ENCODE measurements at regions not wholly inside any gene's neighbourhood (a gene's known extent, or its start where the extent isn't known, plus 50 kb on each side); places are given as distances from the start of the nearest gene placed in this dataset.

- Histone ChIP-seq H4K5ac (ENCODE audit: insufficient read length, low read depth, low read length) (no peak overlapping the region), H3K79me1 (ENCODE audit: low read depth, low read length) (no peaks in the 10 kb centered on the region), H3K23me2 (ENCODE audit: low read depth, low read length) (no peaks in the 10 kb centered on the region), H2BK20ac (ENCODE audit: low read length) (no peak overlapping the region), H3K4me3 (ENCODE audit: extremely low read depth in 1 of 4, insufficient read depth in 2 of 4, low read depth in 3 of 4, low read length in 4 of 4) (no peak overlapping the region), H3K23ac (ENCODE audit: insufficient read length) (no peak overlapping the region), H3K36me3 (ENCODE audit: control insufficient read depth in 2 of 4, insufficient read depth in 4 of 4, low read length in 3 of 4) (no peaks in the 10 kb centered on the region), H2BK15ac (ENCODE audit: low read length) (no peak overlapping the region), H3K56ac (replicated peaks; ENCODE audit: insufficient read length, low read depth, low read length) (no peak overlapping the region), H3K9ac (replicated peaks in 1 of 4; ENCODE audit: extremely low read depth in 1 of 4, low read depth in 3 of 4, low read length in 3 of 4) (no peak overlapping the region), H2AFZ (ENCODE audit: low read length) (no peak overlapping the region), H3K27me3 (replicated peaks in 1 of 4; ENCODE audit: control insufficient read depth in 3 of 4, extremely low read depth in 1 of 4, insufficient read depth in 3 of 4, low read length in 3 of 4) (no peaks in the 10 kb centered on the region), H4K8ac (ENCODE audit: extremely low read depth, insufficient read depth, low read length) (no peak overlapping the region), H3K4me2 (ENCODE audit: insufficient read depth in 1 of 2, low read depth in 2 of 2, low read length in 2 of 2) (no peak overlapping the region), H3K27ac (ENCODE audit: low read depth, low read length) (no peak overlapping the region), H3K4ac (replicated peaks; ENCODE audit: insufficient read length, low read depth, low read length) (no peak overlapping the region), H3K14ac (ENCODE audit: insufficient read length) (no peak overlapping the region), H3K79me2 (ENCODE audit: control insufficient read depth in 1 of 2, insufficient read depth in 2 of 2, low read length in 2 of 2) (no peaks in the 10 kb centered on the region), H3K4me1 (replicated peaks in 1 of 4; ENCODE audit: control insufficient read depth in 3 of 4, insufficient read depth in 4 of 4, low read length in 3 of 4) (no peaks in the 10 kb centered on the region), H2BK120ac (replicated peaks; ENCODE audit: low read depth, low read length) (no peak overlapping the region), H2AK5ac (ENCODE audit: low read depth, low read length) (no peak overlapping the region), H3K18ac (ENCODE audit: extremely low read depth, low read length) (no peak overlapping the region), H2BK5ac (ENCODE audit: low read depth, low read length) (no peak overlapping the region), H2BK12ac (ENCODE audit: low read depth, low read length) (no peak overlapping the region), H4K91ac (replicated peaks; ENCODE audit: insufficient read length, low read length) (no peak overlapping the region), H3K9me3 (ENCODE audit: insufficient read depth in 2 of 2, low read depth in 1 of 2, low read length in 1 of 2) (no peaks in the 10 kb centered on the region), H4K20me1 (replicated peaks in 1 of 2; ENCODE audit: control insufficient read depth in 1 of 2, insufficient read depth in 2 of 2, low read length in 2 of 2) (no peaks in the 10 kb centered on the region)
- peak; percentile 37 to 61 (median 57) for TF ChIP-seq CTCF (IDR thresholded peaks at IDR 0.05; ENCODE audit: control extremely low read depth in 1 of 3, insufficient read depth in 1 of 3, low read depth in 1 of 3, low read length in 3 of 3)
- TF ChIP-seq EP300 (IDR thresholded peaks at IDR 0.05; ENCODE audit: borderline replicate concordance in 1 of 2, low read depth in 2 of 2, low read length in 2 of 2) = peak in 1 of 2 experiments; percentile 69; a peak in 1 of 3 replicates
- TF ChIP-seq TAF1 (IDR thresholded peaks at IDR 0.05; ENCODE audit: low read depth, low read length) = no peak
- TF ChIP-seq ZNF274 (IDR thresholded peaks at IDR 0.05; ENCODE audit: borderline replicate concordance, extremely low read depth, low read length) = no peak
- TF ChIP-seq RAD21 (IDR thresholded peaks at IDR 0.05 in 1 of 2, conservative IDR thresholded peaks at IDR 0.05 in 1 of 2; ENCODE audit: low read depth in 2 of 2, low read length in 2 of 2) = peak; percentile 47 to 55; a peak in 3 of 4 replicates
- ChIA-PET CTCF (ENCODE audit: partially characterized antibody) (interaction anchor here (0.5 to 2.0 kb wide), 22 partner anchors 9 to 456 kb away, joined by 3 to 10 read pairs (median 4); no protein-coding TSS in a partner anchor), POLR2A (ENCODE audit: partially characterized antibody) (no interaction called here)
- FAIRE-seq = no peak
- 75% methylated on average over 3 of the region's 3 CpGs; no CpG with 5 or more reads in 1 of the 2 experiments for WGBS, 2 experiments (ENCODE audit: extremely low coverage in 1 of 2, insufficient coverage in 1 of 2, insufficient read length in 1 of 2, insufficient replicate concordance in 2 of 2, low coverage in 1 of 2, low lambda C conversion rate in 2 of 2, missing lambda C conversion rate in 1 of 2)
- peak; percentile 39 to 62 for DNase-seq (ENCODE audit: low read depth in 1 of 2, low spot score in 2 of 2)
Measured at GRCh38 chr5:29079771-29080170, 2041.4 kb upstream of the CDH9 start.

Data from H1 (cell line).